OCI-LY1 (cell line): ENCODE measurements at regions not wholly inside any gene's neighbourhood (a gene's known extent, or its start where the extent isn't known, plus 50 kb on each side); places are given as distances from the start of the nearest gene placed in this dataset.

Experiments used
- H2AFZ ChIP-seq: fragments of 200-600 bp; sonication (generic), shearing (Covaris generic); 2 replicates; pipeline ENCODE4 v1.6.0; 2014; ENCODE audit warnings: antibody characterized with exemption, mild to moderate bottlenecking, low read length
- H3F3A ChIP-seq: fragments of 200-600 bp; sonication (generic), shearing (Covaris generic); 2 replicates; pipeline ENCODE4 v1.6.0; 2014; ENCODE audit warnings: mild to moderate bottlenecking, antibody characterized with exemption, low read length, moderate library complexity; ENCODE audit not compliant: insufficient read depth
- H3K27ac ChIP-seq: fragments of 200-600 bp; sonication (generic); 2 replicates; pipeline ENCODE4 v1.5.1; 2014; ENCODE audit warnings: low read length, mixed run types, mild to moderate bottlenecking, low read depth; ENCODE audit not compliant: poor library complexity, severe bottlenecking
- H3K27me3 ChIP-seq: fragments of 200-600 bp; sonication (generic); 2 replicates; pipeline ENCODE4 v1.6.0; 2014; ENCODE audit warnings: antibody characterized with exemption, mild to moderate bottlenecking, low read length, moderate library complexity; ENCODE audit not compliant: insufficient read depth
- H3K36me3 ChIP-seq: fragments of 200-600 bp; sonication (generic); 2 replicates; pipeline ENCODE4 v1.6.1; 2014; ENCODE audit warnings: mild to moderate bottlenecking, antibody characterized with exemption, low read length, moderate library complexity, mixed read lengths; ENCODE audit not compliant: insufficient read depth
- H3K4me1 ChIP-seq: fragments of 200-600 bp; sonication (generic); 2 replicates; pipeline ENCODE4 v1.5.1; 2014; ENCODE audit warnings: mild to moderate bottlenecking, low read length, moderate library complexity; ENCODE audit not compliant: insufficient read depth, severe bottlenecking
- H3K4me2 ChIP-seq: fragments of 200-600 bp; sonication (generic), shearing (Covaris generic); 2 replicates; pipeline ENCODE4 v1.6.1; 2014; ENCODE audit warnings: low read length
- H3K4me3 ChIP-seq: fragments of 200-600 bp; sonication (generic); 2 replicates; pipeline ENCODE4 v1.5.1; 2014; ENCODE audit warnings: low read length, low read depth, mild to moderate bottlenecking, mixed read lengths; ENCODE audit not compliant: poor library complexity, severe bottlenecking
- H3K79me2 ChIP-seq: fragments of 200-600 bp; shearing (Covaris generic); 2 replicates; pipeline ENCODE4 v1.6.1; 2016; ENCODE audit warnings: mixed run types, low read length, mixed read lengths; ENCODE audit not compliant: insufficient read depth
- H3K9ac ChIP-seq: fragments of 200-600 bp; sonication (generic), shearing (Covaris generic); 2 replicates; pipeline ENCODE4 v1.6.1; 2014; ENCODE audit warnings: mild to moderate bottlenecking, low read length, mixed read lengths
- H3K9me2 ChIP-seq: fragments of 200-600 bp; sonication (generic), shearing (Covaris generic); 2 replicates; pipeline ENCODE4 v1.6.1; 2014; ENCODE audit warnings: low read depth, mild to moderate bottlenecking, low read length, mixed read lengths
- H3K9me3 ChIP-seq: fragments of 200-600 bp; shearing (Covaris generic); 2 replicates; pipeline ENCODE4 v1.6.1; 2014; ENCODE audit warnings: low read length, mixed read lengths
- H4K20me1 ChIP-seq: fragments of 200-600 bp; sonication (generic), shearing (Covaris generic); 2 replicates; pipeline ENCODE4 v1.6.0; 2016; ENCODE audit warnings: mild to moderate bottlenecking, low read length; ENCODE audit not compliant: insufficient read depth
- CTCF ChIP-seq: fragments of 200-600 bp; sonication (generic), shearing (Covaris generic); IDR thresholded peaks from 2 replicates; pipeline ENCODE4 v1.5.1; 2017; ENCODE audit warnings: mild to moderate bottlenecking, antibody characterized with exemption, low read length, moderate library complexity, mixed read lengths
- EZH2 ChIP-seq: fragments of 200-600 bp; sonication (generic), shearing (Covaris generic); IDR thresholded peaks from 2 replicates; pipeline ENCODE4 v1.8.0; 2017; ENCODE audit warnings: borderline replicate concordance, mixed run types, mild to moderate bottlenecking, antibody characterized with exemption, low read length, moderate library complexity, mixed read lengths

GRCh38 chr2:146844226-146844990 is 1000.4 kb upstream of the ACVR2A start:
- Histone ChIP-seq H3K9me2 (no peaks in the 10 kb centered on the region), H3K9ac (no peak overlapping the region), H3K27me3 (no peaks in the 10 kb centered on the region), H4K20me1 (no peaks in the 10 kb centered on the region), H3K4me1 (no peaks in the 10 kb centered on the region), H3K27ac (no peak overlapping the region), H2AFZ (no peak overlapping the region), H3K9me3 (no peaks in the 10 kb centered on the region), H3F3A (no peaks in the 10 kb centered on the region), H3K79me2 (no peaks in the 10 kb centered on the region), H3K4me3 (no peak overlapping the region), H3K36me3 (no peaks in the 10 kb centered on the region), H3K4me2 (no peak overlapping the region)
- no peak for TF ChIP-seq EZH2
- TF ChIP-seq CTCF: no peak

- H3F3A ChIP-seq: no peaks in the 10 kb centered on the region
- H3K79me2 ChIP-seq: no peaks in the 10 kb centered on the region
- H3K27ac ChIP-seq: no peak overlapping the region
- H3K4me3 ChIP-seq: no peak overlapping the region
- H3K27me3 ChIP-seq: no peaks in the 10 kb centered on the region
- no peaks in the 10 kb centered on the region for H3K9me3 ChIP-seq
- H3K4me2 ChIP-seq: no peak overlapping the region
- no peaks in the 10 kb centered on the region for H4K20me1 ChIP-seq
- no peaks in the 10 kb centered on the region for H3K9me2 ChIP-seq
- no peak overlapping the region for H3K9ac ChIP-seq
- no peaks in the 10 kb centered on the region for H3K36me3 ChIP-seq
- H2AFZ ChIP-seq: no peak overlapping the region
- no peaks in the 10 kb centered on the region for H3K4me1 ChIP-seq
- TF ChIP-seq EZH2: no peak
- no peak for TF ChIP-seq CTCF
These were observed 1007.0 kb upstream of the ACVR2A start for GRCh38 chr2:146837857-146838256.

GRCh38 chr2:146826388-146826787 is 1018.4 kb upstream of the ACVR2A start:
- Histone ChIP-seq H3K4me1 (no peaks in the 10 kb centered on the region), H3K9ac (no peak overlapping the region), H3K27ac (no peak overlapping the region), H3K9me2 (no peaks in the 10 kb centered on the region), H2AFZ (no peak overlapping the region), H3K4me2 (no peak overlapping the region), H3K9me3 (no peaks in the 10 kb centered on the region), H3K36me3 (no peaks in the 10 kb centered on the region), H3K79me2 (no peaks in the 10 kb centered on the region), H3F3A (no peaks in the 10 kb centered on the region), H3K4me3 (no peak overlapping the region), H4K20me1 (no peaks in the 10 kb centered on the region), H3K27me3 (no peaks in the 10 kb centered on the region)
- TF ChIP-seq CTCF (no peak), EZH2 (no peak)
